GM23338 (cell line): ENCODE measurements at regions not wholly inside any gene's neighbourhood (a gene's known extent, or its start where the extent isn't known, plus 50 kb on each side); places are given as distances from the start of the nearest gene placed in this dataset.

Experiments
- ATAC-seq: fragments of 200-7000 bp; cut with Tn5 transposase; 3 replicates; pipeline ENCODE4 v1.9.1; 2020
- DNase-seq: peaks from one replicate; pipeline ENCODE4 v3.0.0-alpha.2; 2015; ENCODE audit warnings: low spot score
- H2AFZ ChIP-seq: fragments of 200-600 bp; sonication (generic); 2 replicates; pipeline ENCODE4 v1.8.0; 2016; ENCODE audit warnings: antibody characterized with exemption, mild to moderate bottlenecking, moderate library complexity
- H3F3A ChIP-seq: fragments of 200-600 bp; sonication (generic); replicated peaks from 2 replicates; pipeline ENCODE4 v1.8.0; 2017; ENCODE audit warnings: antibody characterized with exemption, mixed run types, low read depth
- H3K27ac ChIP-seq: fragments of 200-600 bp; sonication (generic); 2 replicates; pipeline ENCODE4 v1.6.1; 2016; ENCODE audit warnings: low read depth
- H3K27me3 ChIP-seq: fragments of 200-600 bp; sonication (generic); 2 replicates; pipeline ENCODE4 v1.8.0; 2016; ENCODE audit warnings: mild to moderate bottlenecking, mixed run types, moderate library complexity; ENCODE audit not compliant: insufficient read depth
- H3K36me3 ChIP-seq: fragments of 200-600 bp; sonication (generic); 2 replicates; pipeline ENCODE4 v1.8.0; 2016; ENCODE audit warnings: mild to moderate bottlenecking; ENCODE audit not compliant: insufficient read depth
- H3K4me1 ChIP-seq: fragments of 200-600 bp; sonication (generic); 2 replicates; pipeline ENCODE4 v1.8.0; 2016; ENCODE audit warnings: mild to moderate bottlenecking, moderate library complexity; ENCODE audit not compliant: insufficient read depth
- H3K4me2 ChIP-seq: fragments of 200-600 bp; sonication (generic); 2 replicates; pipeline ENCODE4 v1.7.1; 2017; ENCODE audit warnings: mixed run types
- H3K4me3 ChIP-seq: fragments of 200-600 bp; sonication (generic); 2 replicates; pipeline ENCODE4 v1.6.1; 2016; ENCODE audit warnings: mixed run types
- H3K79me2 ChIP-seq: fragments of 200-600 bp; sonication (generic); replicated peaks from 2 replicates; pipeline ENCODE4 v1.8.0; 2017; ENCODE audit warnings: mild to moderate bottlenecking; ENCODE audit not compliant: insufficient read depth
- H3K9me2 ChIP-seq: fragments of 200-600 bp; sonication (generic); 2 replicates; pipeline ENCODE4 v1.8.0; 2017; ENCODE audit not compliant: insufficient read depth
- H4K20me1 ChIP-seq: fragments of 200-600 bp; sonication (generic); replicated peaks from 2 replicates; pipeline ENCODE4 v1.8.0; 2017; ENCODE audit warnings: mild to moderate bottlenecking; ENCODE audit not compliant: insufficient read depth
- H3K27ac Mint-ChIP-seq: 2 replicates; pipeline ENCODE4 v1.8.0; 2020; ENCODE audit warnings: inconsistent platforms, mild to moderate bottlenecking, moderate library complexity, mixed read lengths
- H3K27me3 Mint-ChIP-seq: 3 replicates; pipeline ENCODE4 v1.8.0; 2022; ENCODE audit warnings: low read depth, mild to moderate bottlenecking, moderate library complexity, mixed read lengths, inconsistent platforms; ENCODE audit not compliant: insufficient read depth, poor library complexity
- H3K36me3 Mint-ChIP-seq: 3 replicates; pipeline ENCODE4 v1.8.0; 2021; ENCODE audit warnings: low read depth, mild to moderate bottlenecking, inconsistent platforms, moderate library complexity, mixed read lengths
- H3K4me1 Mint-ChIP-seq: 3 replicates; pipeline ENCODE4 v1.8.0; 2020; ENCODE audit warnings: mild to moderate bottlenecking, inconsistent platforms, mixed read lengths
- H3K4me3 Mint-ChIP-seq: 3 replicates; pipeline ENCODE4 v1.8.0; 2021; ENCODE audit warnings: moderate library complexity, mild to moderate bottlenecking, inconsistent platforms, mixed read lengths
- H3K9me3 Mint-ChIP-seq: 3 replicates; pipeline ENCODE4 v1.8.0; 2020; ENCODE audit warnings: moderate library complexity, mild to moderate bottlenecking, inconsistent platforms, mixed read lengths
- CREB1 ChIP-seq: fragments of 250-450 bp; sonication (Bioruptor Pico); IDR thresholded peaks from 2 replicates; pipeline ENCODE4 v1.5.0; 2020; ENCODE audit warnings: low read depth, mild to moderate bottlenecking, moderate library complexity
- EZH2 ChIP-seq: fragments of 200-600 bp; sonication (generic); IDR thresholded peaks from one replicate; pipeline ENCODE4 v1.8.0; 2017; ENCODE audit warnings: antibody characterized with exemption, mild to moderate bottlenecking, low read depth; ENCODE audit not compliant: unreplicated experiment
- EZH2phosphoT487 ChIP-seq: fragments of 200-600 bp; sonication (generic); IDR thresholded peaks from one replicate; pipeline ENCODE4 v1.8.1; 2018; ENCODE audit warnings: antibody characterized with exemption; ENCODE audit not compliant: unreplicated experiment
- JUNB ChIP-seq: IDR thresholded peaks from one replicate; pipeline ENCODE4 v1.6.1; 2016; ENCODE audit warnings: antibody characterized with exemption; ENCODE audit not compliant: unreplicated experiment
- NANOG ChIP-seq: IDR thresholded peaks from 2 replicates; pipeline ENCODE4 v1.6.1; 2016; ENCODE audit warnings: antibody characterized with exemption, borderline replicate concordance
- POLR2AphosphoS5 ChIP-seq: IDR thresholded peaks from 2 replicates; pipeline ENCODE4 v1.6.1; 2016; ENCODE audit warnings: antibody characterized with exemption, low read depth
- STAT1 ChIP-seq: IDR thresholded peaks from one replicate; pipeline ENCODE4 v1.6.1; 2016; ENCODE audit warnings: antibody characterized with exemption; ENCODE audit not compliant: unreplicated experiment
- ZNF114 ChIP-seq: fragments of 250-450 bp; sonication (Bioruptor Pico); IDR thresholded peaks from 2 replicates; pipeline ENCODE4 v1.5.0; 2020; ENCODE audit warnings: mild to moderate bottlenecking, moderate library complexity
- ZNF331 ChIP-seq: fragments of 250-450 bp; sonication (Bioruptor Pico); IDR thresholded peaks from 2 replicates; pipeline ENCODE4 v1.5.0; 2020; ENCODE audit warnings: low read depth, mild to moderate bottlenecking, moderate library complexity
- TF ChIP-seq, protein P1 (sequence below): IDR thresholded peaks from 2 replicates; pipeline ENCODE4 v1.6.1; 2016; ENCODE audit warnings: antibody characterized with exemption
- TF ChIP-seq, protein P2 (sequence below): IDR thresholded peaks from one replicate; pipeline ENCODE4 v1.6.1; 2018; ENCODE audit warnings: antibody characterized with exemption; ENCODE audit not compliant: unreplicated experiment
- TF ChIP-seq, protein P3 (sequence below): fragments of 250-450 bp; sonication (Bioruptor Pico); IDR thresholded peaks from 2 replicates; pipeline ENCODE4 v1.5.0; 2020; ENCODE audit warnings: mild to moderate bottlenecking, moderate library complexity
- TF ChIP-seq, protein P4 (sequence below), 2 experiments: fragments of 200-600 bp in 1 of 2; sonication (generic) in 1 of 2; conservative IDR thresholded peaks; 2 replicates each; pipeline versions ENCODE4 v1.5.1 to v1.6.1; 2016 to 2017; ENCODE audit warnings: antibody characterized with exemption in 2 of 2, low read depth in 2 of 2, mild to moderate bottlenecking in 2 of 2, moderate library complexity in 1 of 2

DNA sequence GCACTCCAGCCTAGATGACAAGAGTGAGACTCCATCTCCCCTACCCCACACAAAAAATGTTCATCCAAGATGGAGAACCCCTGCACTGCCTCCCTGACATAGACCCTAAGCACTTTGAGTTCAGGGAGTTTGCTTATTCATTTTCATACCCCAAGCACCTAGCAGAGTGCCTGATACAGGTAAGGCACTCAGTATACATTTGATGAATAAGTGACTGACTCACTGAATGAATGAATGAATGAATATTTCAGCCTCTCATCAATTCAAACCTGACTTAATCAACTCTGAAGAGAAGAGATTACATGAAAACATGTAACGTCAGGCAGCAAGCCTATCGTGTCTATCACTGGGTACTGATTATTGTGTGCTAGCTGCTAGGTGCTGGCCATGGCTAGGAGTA is 121.3 kb upstream of the GADD45A start:
- Mint-ChIP-seq H3K27ac (no peak overlapping the region), H3K4me1 (peaks cover 8% of the 10 kb centered on the region), H3K9me3 (peaks cover 7% of the 10 kb centered on the region; the same call in 1 of the 3 replicates), H3K27me3 (peaks cover 4% of the 10 kb centered on the region), H3K36me3 (no peaks in the 10 kb centered on the region), H3K4me3 (no peak overlapping the region)
- no peak for ATAC-seq
- Histone ChIP-seq H3K79me2 (no peaks in the 10 kb centered on the region), H3K36me3 (no peaks in the 10 kb centered on the region), H3K27ac (no peak overlapping the region), H2AFZ (no peak overlapping the region), H3F3A (no peaks in the 10 kb centered on the region), H3K9me2 (no peaks in the 10 kb centered on the region), H3K4me1 (no peaks in the 10 kb centered on the region), H3K4me2 (no peak overlapping the region), H4K20me1 (no peaks in the 10 kb centered on the region), H3K27me3 (no peaks in the 10 kb centered on the region), H3K4me3 (no peak overlapping the region)
- TF ChIP-seq CREB1 (no peak), JUNB (no peak), EZH2phosphoT487 (no peak), STAT1 (no peak), POLR2AphosphoS5 (no peak), ZNF114 (CRISPR knock-in tag) (no peak), EZH2 (no peak), ZNF331 (CRISPR knock-in tag) (no peak), NANOG (no peak)
- TF ChIP-seq, protein P1, sequence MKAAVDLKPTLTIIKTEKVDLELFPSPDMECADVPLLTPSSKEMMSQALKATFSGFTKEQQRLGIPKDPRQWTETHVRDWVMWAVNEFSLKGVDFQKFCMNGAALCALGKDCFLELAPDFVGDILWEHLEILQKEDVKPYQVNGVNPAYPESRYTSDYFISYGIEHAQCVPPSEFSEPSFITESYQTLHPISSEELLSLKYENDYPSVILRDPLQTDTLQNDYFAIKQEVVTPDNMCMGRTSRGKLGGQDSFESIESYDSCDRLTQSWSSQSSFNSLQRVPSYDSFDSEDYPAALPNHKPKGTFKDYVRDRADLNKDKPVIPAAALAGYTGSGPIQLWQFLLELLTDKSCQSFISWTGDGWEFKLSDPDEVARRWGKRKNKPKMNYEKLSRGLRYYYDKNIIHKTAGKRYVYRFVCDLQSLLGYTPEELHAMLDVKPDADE: no peak
- TF ChIP-seq, protein P2, sequence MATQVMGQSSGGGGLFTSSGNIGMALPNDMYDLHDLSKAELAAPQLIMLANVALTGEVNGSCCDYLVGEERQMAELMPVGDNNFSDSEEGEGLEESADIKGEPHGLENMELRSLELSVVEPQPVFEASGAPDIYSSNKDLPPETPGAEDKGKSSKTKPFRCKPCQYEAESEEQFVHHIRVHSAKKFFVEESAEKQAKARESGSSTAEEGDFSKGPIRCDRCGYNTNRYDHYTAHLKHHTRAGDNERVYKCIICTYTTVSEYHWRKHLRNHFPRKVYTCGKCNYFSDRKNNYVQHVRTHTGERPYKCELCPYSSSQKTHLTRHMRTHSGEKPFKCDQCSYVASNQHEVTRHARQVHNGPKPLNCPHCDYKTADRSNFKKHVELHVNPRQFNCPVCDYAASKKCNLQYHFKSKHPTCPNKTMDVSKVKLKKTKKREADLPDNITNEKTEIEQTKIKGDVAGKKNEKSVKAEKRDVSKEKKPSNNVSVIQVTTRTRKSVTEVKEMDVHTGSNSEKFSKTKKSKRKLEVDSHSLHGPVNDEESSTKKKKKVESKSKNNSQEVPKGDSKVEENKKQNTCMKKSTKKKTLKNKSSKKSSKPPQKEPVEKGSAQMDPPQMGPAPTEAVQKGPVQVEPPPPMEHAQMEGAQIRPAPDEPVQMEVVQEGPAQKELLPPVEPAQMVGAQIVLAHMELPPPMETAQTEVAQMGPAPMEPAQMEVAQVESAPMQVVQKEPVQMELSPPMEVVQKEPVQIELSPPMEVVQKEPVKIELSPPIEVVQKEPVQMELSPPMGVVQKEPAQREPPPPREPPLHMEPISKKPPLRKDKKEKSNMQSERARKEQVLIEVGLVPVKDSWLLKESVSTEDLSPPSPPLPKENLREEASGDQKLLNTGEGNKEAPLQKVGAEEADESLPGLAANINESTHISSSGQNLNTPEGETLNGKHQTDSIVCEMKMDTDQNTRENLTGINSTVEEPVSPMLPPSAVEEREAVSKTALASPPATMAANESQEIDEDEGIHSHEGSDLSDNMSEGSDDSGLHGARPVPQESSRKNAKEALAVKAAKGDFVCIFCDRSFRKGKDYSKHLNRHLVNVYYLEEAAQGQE: no peak
- TF ChIP-seq, protein P3, sequence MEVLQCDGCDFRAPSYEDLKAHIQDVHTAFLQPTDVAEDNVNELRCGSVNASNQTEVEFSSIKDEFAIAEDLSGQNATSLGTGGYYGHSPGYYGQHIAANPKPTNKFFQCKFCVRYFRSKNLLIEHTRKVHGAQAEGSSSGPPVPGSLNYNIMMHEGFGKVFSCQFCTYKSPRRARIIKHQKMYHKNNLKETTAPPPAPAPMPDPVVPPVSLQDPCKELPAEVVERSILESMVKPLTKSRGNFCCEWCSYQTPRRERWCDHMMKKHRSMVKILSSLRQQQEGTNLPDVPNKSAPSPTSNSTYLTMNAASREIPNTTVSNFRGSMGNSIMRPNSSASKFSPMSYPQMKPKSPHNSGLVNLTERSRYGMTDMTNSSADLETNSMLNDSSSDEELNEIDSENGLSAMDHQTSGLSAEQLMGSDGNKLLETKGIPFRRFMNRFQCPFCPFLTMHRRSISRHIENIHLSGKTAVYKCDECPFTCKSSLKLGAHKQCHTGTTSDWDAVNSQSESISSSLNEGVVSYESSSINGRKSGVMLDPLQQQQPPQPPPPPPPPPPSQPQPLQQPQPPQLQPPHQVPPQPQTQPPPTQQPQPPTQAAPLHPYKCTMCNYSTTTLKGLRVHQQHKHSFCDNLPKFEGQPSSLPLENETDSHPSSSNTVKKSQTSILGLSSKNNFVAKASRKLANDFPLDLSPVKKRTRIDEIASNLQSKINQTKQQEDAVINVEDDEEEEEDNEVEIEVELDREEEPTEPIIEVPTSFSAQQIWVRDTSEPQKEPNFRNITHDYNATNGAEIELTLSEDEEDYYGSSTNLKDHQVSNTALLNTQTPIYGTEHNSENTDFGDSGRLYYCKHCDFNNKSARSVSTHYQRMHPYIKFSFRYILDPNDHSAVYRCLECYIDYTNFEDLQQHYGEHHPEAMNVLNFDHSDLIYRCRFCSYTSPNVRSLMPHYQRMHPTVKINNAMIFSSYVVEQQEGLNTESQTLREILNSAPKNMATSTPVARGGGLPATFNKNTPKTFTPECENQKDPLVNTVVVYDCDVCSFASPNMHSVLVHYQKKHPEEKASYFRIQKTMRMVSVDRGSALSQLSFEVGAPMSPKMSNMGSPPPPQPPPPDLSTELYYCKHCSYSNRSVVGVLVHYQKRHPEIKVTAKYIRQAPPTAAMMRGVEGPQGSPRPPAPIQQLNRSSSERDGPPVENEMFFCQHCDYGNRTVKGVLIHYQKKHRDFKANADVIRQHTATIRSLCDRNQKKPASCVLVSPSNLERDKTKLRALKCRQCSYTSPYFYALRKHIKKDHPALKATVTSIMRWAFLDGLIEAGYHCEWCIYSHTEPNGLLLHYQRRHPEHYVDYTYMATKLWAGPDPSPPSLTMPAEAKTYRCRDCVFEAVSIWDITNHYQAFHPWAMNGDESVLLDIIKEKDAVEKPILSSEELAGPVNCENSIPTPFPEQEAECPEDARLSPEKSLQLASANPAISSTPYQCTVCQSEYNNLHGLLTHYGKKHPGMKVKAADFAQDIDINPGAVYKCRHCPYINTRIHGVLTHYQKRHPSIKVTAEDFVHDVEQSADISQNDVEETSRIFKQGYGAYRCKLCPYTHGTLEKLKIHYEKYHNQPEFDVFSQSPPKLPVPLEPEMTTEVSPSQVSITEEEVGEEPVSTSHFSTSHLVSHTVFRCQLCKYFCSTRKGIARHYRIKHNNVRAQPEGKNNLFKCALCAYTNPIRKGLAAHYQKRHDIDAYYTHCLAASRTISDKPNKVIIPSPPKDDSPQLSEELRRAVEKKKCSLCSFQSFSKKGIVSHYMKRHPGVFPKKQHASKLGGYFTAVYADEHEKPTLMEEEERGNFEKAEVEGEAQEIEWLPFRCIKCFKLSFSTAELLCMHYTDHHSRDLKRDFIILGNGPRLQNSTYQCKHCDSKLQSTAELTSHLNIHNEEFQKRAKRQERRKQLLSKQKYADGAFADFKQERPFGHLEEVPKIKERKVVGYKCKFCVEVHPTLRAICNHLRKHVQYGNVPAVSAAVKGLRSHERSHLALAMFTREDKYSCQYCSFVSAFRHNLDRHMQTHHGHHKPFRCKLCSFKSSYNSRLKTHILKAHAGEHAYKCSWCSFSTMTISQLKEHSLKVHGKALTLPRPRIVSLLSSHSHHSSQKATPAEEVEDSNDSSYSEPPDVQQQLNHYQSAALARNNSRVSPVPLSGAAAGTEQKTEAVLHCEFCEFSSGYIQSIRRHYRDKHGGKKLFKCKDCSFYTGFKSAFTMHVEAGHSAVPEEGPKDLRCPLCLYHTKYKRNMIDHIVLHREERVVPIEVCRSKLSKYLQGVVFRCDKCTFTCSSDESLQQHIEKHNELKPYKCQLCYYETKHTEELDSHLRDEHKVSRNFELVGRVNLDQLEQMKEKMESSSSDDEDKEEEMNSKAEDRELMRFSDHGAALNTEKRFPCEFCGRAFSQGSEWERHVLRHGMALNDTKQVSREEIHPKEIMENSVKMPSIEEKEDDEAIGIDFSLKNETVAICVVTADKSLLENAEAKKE (CRISPR knock-in tag): no peak
- TF ChIP-seq, protein P4, sequence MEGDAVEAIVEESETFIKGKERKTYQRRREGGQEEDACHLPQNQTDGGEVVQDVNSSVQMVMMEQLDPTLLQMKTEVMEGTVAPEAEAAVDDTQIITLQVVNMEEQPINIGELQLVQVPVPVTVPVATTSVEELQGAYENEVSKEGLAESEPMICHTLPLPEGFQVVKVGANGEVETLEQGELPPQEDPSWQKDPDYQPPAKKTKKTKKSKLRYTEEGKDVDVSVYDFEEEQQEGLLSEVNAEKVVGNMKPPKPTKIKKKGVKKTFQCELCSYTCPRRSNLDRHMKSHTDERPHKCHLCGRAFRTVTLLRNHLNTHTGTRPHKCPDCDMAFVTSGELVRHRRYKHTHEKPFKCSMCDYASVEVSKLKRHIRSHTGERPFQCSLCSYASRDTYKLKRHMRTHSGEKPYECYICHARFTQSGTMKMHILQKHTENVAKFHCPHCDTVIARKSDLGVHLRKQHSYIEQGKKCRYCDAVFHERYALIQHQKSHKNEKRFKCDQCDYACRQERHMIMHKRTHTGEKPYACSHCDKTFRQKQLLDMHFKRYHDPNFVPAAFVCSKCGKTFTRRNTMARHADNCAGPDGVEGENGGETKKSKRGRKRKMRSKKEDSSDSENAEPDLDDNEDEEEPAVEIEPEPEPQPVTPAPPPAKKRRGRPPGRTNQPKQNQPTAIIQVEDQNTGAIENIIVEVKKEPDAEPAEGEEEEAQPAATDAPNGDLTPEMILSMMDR (conservative IDR thresholded peaks at IDR 0.05; ENCODE audit: low read depth in 2 of 2): no peak
- no peak for DNase-seq
